ENCODE measurements at regions not wholly inside any gene's neighbourhood (a gene's known extent, or its start where the extent isn't known, plus 50 kb on each side); places are given as distances from the start of the nearest gene placed in this dataset.

GRCh38 chr9:85112933-85113418, 443.4 kb downstream of the NTRK2 start:
- no peak for TF ChIP-seq CTCF (IDR thresholded peaks at IDR 0.05; ENCODE audit: poor library complexity, severe bottlenecking)
- no peak for TF ChIP-seq RAD21 (conservative IDR thresholded peaks at IDR 0.05)
